Stomach (tissue), 8 donors: ENCODE measurements at regions not wholly inside any gene's neighbourhood (a gene's known extent, or its start where the extent isn't known, plus 50 kb on each side); places are given as distances from the start of the nearest gene placed in this dataset.

ENCODE experiments used
- DNase-seq, 2 donors: peaks; one replicate each; pipeline versions ENCODE4 v3.0.0 to v3.0.0-alpha.2; 2013 to 2019
- H3K27ac ChIP-seq, 5 donors: fragments of 200-600 bp in 4 of 5; sonication (generic) in 4 of 5; one replicate each; pipeline ENCODE4 v1.5.1; 2013 to 2019; ENCODE audit warnings: mild to moderate bottlenecking in 1 of 5, moderate library complexity in 1 of 5
- H3K27me3 ChIP-seq, 3 donors: fragments of 200-600 bp; sonication (generic); one replicate each; pipeline ENCODE4 v1.5.1; 2017 to 2019; ENCODE audit warnings: mixed run types in 1 of 3
- H3K36me3 ChIP-seq, 4 donors: fragments of 200-600 bp; sonication (generic); 1 replicate in 3 of 4; 2 replicates in 1 of 4; pipeline ENCODE4 v1.5.1; 2016 to 2019
- H3K4me1 ChIP-seq, 4 donors: fragments of 200-600 bp; sonication (generic); one replicate each; pipeline ENCODE4 v1.5.1; 2016 to 2019
- H3K4me3 ChIP-seq, 4 donors: fragments of 200-600 bp; sonication (generic) in 3 of 4; one replicate each; pipeline ENCODE4 v1.5.1; 2016 to 2019; ENCODE audit warnings: mild to moderate bottlenecking in 1 of 4
- H3K9me3 ChIP-seq, 4 donors: fragments of 200-600 bp; sonication (generic); one replicate each; pipeline ENCODE4 v1.5.1; 2016 to 2019
- CTCF ChIP-seq, 7 experiments: fragments of 450-650 bp in 4 of 7; fragments of 200-600 bp in 3 of 7; sonication (generic) in 3 of 7; IDR thresholded peaks; one replicate each; pipeline ENCODE4 v1.5.1; 2016 to 2019; ENCODE audit warnings: antibody characterized with exemption in 7 of 7, control low read depth in 2 of 7, mild to moderate bottlenecking in 1 of 7
- EP300 ChIP-seq: sonication (generic); formaldehyde crosslinking; IDR thresholded peaks from one replicate; pipeline ENCODE4 v1.6.1; 2017; ENCODE audit warnings: antibody characterized with exemption
- POLR2A ChIP-seq, 4 donors: fragments of 450-650 bp; IDR thresholded peaks; one replicate each; pipeline ENCODE4 v1.6.1; 2016; ENCODE audit warnings: antibody characterized with exemption in 4 of 4, control low read depth in 2 of 4, mild to moderate bottlenecking in 1 of 4, moderate library complexity in 1 of 4
- POLR2AphosphoS5 ChIP-seq, 3 donors: sonication (generic); formaldehyde crosslinking; IDR thresholded peaks; one replicate each; pipeline ENCODE4 v1.6.1; 2016; ENCODE audit warnings: antibody characterized with exemption in 3 of 3
- WGBS, 5 donors: extraction: QIAGEN DNeasy Blood & Tissue Kit in 3 of 5; methylation state at CpG; one replicate each; pipeline versions ENCODE4 v1.1.5 to v1.1.7; 2013 to 2018; 5-methylcytosine and 5-hydroxymethylcytosine counted together
- intact Hi-C: fragments of 100-400 bp; cut with DNase I; formaldehyde crosslinking; loops from one replicate; pipeline ENCODE4 v1.15.1; 2023; ENCODE audit warnings: low total_unique reads
- donor health status: healthy with polysubstance abuse.
- donor health status: Bipolar disorder and iron deficiency.
- donor health status: healthy.

GRCh38 chr5:3353561-3353960, 242.1 kb upstream of the IRX1 start:
- 75 to 81% (median 76%) methylated on average over 4 to 7 of the region's 7 CpGs for WGBS, 5 donors

GRCh38 chr5:3352711-3353110, 242.9 kb upstream of the IRX1 start:
- Histone ChIP-seq H3K9me3 (peaks cover 0 to 7% (median 4%) of the 10 kb centered on the region in 4 donors), H3K27ac (no peak overlapping the region), H3K4me1 (no peaks in the 10 kb centered on the region), H3K27me3 (peaks cover 0 to 4% (median 0%) of the 10 kb centered on the region in 3 donors), H3K36me3 (no peaks in the 10 kb centered on the region), H3K4me3 (no peak overlapping the region)
- DNase-seq, result peak in 1 of 2 donors; percentile 9
- TF ChIP-seq EP300, result no peak
- WGBS, 5 donors, result 70 to 82% (median 77%) methylated on average over 8 of the region's 8 CpGs
- intact Hi-C loops, result no loop called here

More at GRCh38 chr5:3353561-3353960, 242.1 kb upstream of the IRX1 start:
- H3K4me1 ChIP-seq, result no peaks in the 10 kb centered on the region
- no peaks in the 10 kb centered on the region for H3K27me3 ChIP-seq
- no peak for TF ChIP-seq CTCF (IDR thresholded peaks at IDR 0.05)
- no peak for TF ChIP-seq POLR2AphosphoS5 (IDR thresholded peaks at IDR 0.05)
- TF ChIP-seq EP300, result no peak
- TF ChIP-seq POLR2A (IDR thresholded peaks at IDR 0.05), result no peak
- H3K27ac ChIP-seq, result no peak overlapping the region
- intact Hi-C loops, result no loop called here
- no peak overlapping the region for H3K4me3 ChIP-seq
- H3K36me3 ChIP-seq, result no peaks in the 10 kb centered on the region
- peak in 1 of 2 donors; percentile 9 for DNase-seq
- no peaks in the 10 kb centered on the region for H3K9me3 ChIP-seq

GRCh38 chr5:3351581-3352442, 243.8 kb upstream of the IRX1 start:
- DNase-seq, result peak in 1 of 2 donors; percentile 16
- 66 to 79% (median 74%) methylated on average over 10 of the region's 10 CpGs for WGBS, 5 donors

GRCh38 chr5:3350781-3351180, 244.9 kb upstream of the IRX1 start:
- WGBS, 5 donors, result 75 to 85% (median 84%) methylated on average over 4 to 5 of the region's 5 CpGs
- no peaks in the 10 kb centered on the region for H3K4me1 ChIP-seq
- H3K27ac ChIP-seq, result no peak overlapping the region
- H3K27me3 ChIP-seq, result peaks cover 0 to 4% (median 0%) of the 10 kb centered on the region in 3 donors
- H3K36me3 ChIP-seq, result no peaks in the 10 kb centered on the region
- TF ChIP-seq EP300 (no peak), CTCF (IDR thresholded peaks at IDR 0.05) (no peak), POLR2AphosphoS5 (IDR thresholded peaks at IDR 0.05) (no peak), POLR2A (IDR thresholded peaks at IDR 0.05) (no peak)
- peaks cover 0 to 9% (median 7%) of the 10 kb centered on the region in 4 donors for H3K9me3 ChIP-seq
- no peak overlapping the region for H3K4me3 ChIP-seq
- peak in 1 of 2 donors; percentile 10 for DNase-seq
- intact Hi-C loops, result no loop called here

More at GRCh38 chr5:3351581-3352442, 243.8 kb upstream of the IRX1 start:
- Histone ChIP-seq H3K27ac (no peak overlapping the region), H3K36me3 (no peaks in the 10 kb centered on the region), H3K9me3 (peaks cover 0 to 9% (median 7%) of the 10 kb centered on the region in 4 donors), H3K4me3 (no peak overlapping the region), H3K4me1 (no peaks in the 10 kb centered on the region), H3K27me3 (peaks cover 0 to 4% (median 0%) of the 10 kb centered on the region in 3 donors)
- TF ChIP-seq EP300, result no peak
- no peak for TF ChIP-seq POLR2AphosphoS5 (IDR thresholded peaks at IDR 0.05)
- TF ChIP-seq CTCF (IDR thresholded peaks at IDR 0.05), result no peak
- no peak for TF ChIP-seq POLR2A (IDR thresholded peaks at IDR 0.05)
- intact Hi-C loops, result no loop called here
